GM13977 (cell line): ENCODE measurements at regions not wholly inside any gene's neighbourhood (a gene's known extent, or its start where the extent isn't known, plus 50 kb on each side); places are given as distances from the start of the nearest gene placed in this dataset.
A peak's percentile ranks its signal among the peaks of the same experiment; 100 is the strongest.

Experiments used
- DNase-seq: peaks from one replicate; pipeline ENCODE4 v3.0.0; 2012; ENCODE audit warnings: low spot score
- CTCF ChIP-seq: IDR thresholded peaks from 2 replicates; pipeline ENCODE4 v1.5.1; 2012; ENCODE audit warnings: mild to moderate bottlenecking, control low read depth; ENCODE audit not compliant: insufficient read depth; ENCODE audit errors: extremely low read depth, missing control alignments
- in situ Hi-C: fragments of 300-500 bp; cut with MboI; formaldehyde crosslinking; loops from one replicate; pipeline ENCODE4 v1.12.0; 2022; ENCODE audit warnings: low sequenced_read_pairs, low pct_unique_long_range_greater_than_20kb, mixed read lengths, inconsistent platforms; ENCODE audit not compliant: unreplicated experiment

- no peak for TF ChIP-seq CTCF
- no peak for DNase-seq
- in situ Hi-C loops: loop anchor here (10.0 to 25.0 kb wide), 2 partner anchors 314 to 522 kb away; partner anchors contain the start of gene BCAS4
These were observed 233.4 kb downstream of the NFATC2 start for GRCh38 chr20:51309128-51309527.

GRCh38 chr20:51306521-51307358 lies 235.8 kb downstream of the NFATC2 start:
- TF ChIP-seq CTCF: peak; percentile 96
- in situ Hi-C loops: loop anchor here (10.0 to 25.0 kb wide), 2 partner anchors 312 to 519 kb away; partner anchors contain the start of gene BCAS4
- DNase-seq: peak; percentile 83

- in situ Hi-C loops: loop anchor here (10.0 to 25.0 kb wide), 2 partner anchors 311 to 519 kb away; partner anchors contain the start of gene BCAS4
- DNase-seq: no peak
- TF ChIP-seq CTCF: no peak
These were observed 236.4 kb downstream of the NFATC2 start for GRCh38 chr20:51306081-51306480.

GRCh38 chr20:51305316-51306052 lies 237.0 kb downstream of the NFATC2 start:
- in situ Hi-C loops: loop anchor here (10.0 to 25.0 kb wide), 2 partner anchors 311 to 518 kb away; partner anchors contain the start of gene BCAS4
- DNase-seq: no peak
- no peak for TF ChIP-seq CTCF

GRCh38 chr20:51303731-51304670 lies 238.5 kb downstream of the NFATC2 start:
- in situ Hi-C loops: loop anchor here (10.0 to 25.0 kb wide), 2 partner anchors 309 to 517 kb away; partner anchors contain the start of gene BCAS4
- no peak for DNase-seq
- TF ChIP-seq CTCF: no peak
